Stimulated activated CD4-positive, alpha-beta T cell treated with anti-CD3 and anti-CD28 coated beads, Interleukin-2, amount 100 ng/mL, for 24 hours (primary cell): ENCODE measurements at regions not wholly inside any gene's neighbourhood (a gene's known extent, or its start where the extent isn't known, plus 50 kb on each side); places are given as distances from the start of the nearest gene placed in this dataset.

Experiments
- DNase-seq, 2 donors: peaks; one replicate each; pipeline ENCODE4 v3.0.0-alpha.2; 2020

DNA sequence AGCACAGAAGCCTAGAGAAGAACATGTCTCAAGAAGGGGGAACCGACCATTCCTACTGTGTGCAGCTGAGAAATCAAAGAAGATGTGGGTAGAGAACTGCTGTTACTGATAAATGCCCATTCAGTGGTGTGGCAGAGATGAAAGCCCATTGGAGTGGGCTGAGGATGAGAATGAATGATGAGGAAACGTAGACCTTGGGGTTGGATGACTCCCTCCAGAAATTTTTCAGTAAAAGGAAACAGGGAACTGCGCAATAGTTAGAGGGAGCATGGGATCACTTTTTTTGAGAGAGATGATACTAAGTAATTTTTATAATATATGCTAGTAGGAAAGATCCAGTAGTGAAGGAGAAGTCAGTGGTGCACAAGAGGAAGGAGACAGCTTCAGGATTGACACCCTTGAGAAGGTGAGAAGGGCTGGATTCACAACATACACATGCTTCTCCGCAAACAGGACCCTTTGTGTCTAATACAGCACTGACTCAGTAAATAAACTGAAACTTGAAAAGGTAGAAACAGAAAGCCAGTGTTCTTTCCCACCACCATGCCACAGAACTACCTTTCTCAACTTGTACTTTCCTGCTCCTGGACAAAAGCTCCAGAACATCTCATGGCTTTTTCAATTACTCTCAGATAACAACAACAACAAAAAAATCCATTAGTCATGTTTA lies 104.7 kb upstream of the IL6 start:
- DNase-seq, result no peak

DNA sequence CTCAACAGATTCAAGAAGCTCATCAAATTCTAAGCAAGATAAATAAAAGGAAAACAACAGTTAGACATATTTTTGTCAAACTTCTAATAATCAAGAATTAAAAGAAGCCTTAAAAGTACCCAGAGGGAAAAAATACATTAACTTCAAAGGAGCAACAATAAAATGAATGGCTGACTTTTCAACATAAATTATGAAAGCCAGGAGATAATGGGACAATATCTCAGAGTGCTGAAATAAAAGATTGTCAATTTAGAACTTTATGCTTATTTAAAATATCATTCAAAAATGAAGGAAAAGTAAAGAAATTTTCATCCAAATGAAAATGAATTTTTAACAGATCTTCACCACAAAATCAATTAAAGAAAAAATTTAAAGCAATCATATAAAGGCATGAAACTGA lies 108.5 kb upstream of the IL6 start:
- no peak for DNase-seq

DNA sequence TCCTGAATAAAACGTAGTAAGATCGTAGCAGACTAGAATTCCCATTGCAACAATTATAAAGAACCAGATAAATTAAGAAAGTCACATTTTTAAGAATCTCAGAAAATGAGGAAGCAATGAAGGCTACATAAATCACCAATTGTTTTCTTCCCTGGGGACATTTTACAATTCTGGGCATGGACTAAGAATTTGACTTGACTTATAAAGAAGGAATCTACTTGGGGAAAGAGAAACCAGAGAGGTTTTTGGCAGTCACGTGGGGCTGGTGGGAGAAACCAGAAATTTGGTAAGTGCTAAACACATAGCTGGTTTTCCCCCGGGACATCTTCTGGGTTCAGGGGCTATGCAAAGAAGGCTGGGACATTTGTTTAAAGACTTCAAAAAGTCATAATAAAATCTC lies 109.8 kb upstream of the IL6 start:
- DNase-seq, result no peak

DNA sequence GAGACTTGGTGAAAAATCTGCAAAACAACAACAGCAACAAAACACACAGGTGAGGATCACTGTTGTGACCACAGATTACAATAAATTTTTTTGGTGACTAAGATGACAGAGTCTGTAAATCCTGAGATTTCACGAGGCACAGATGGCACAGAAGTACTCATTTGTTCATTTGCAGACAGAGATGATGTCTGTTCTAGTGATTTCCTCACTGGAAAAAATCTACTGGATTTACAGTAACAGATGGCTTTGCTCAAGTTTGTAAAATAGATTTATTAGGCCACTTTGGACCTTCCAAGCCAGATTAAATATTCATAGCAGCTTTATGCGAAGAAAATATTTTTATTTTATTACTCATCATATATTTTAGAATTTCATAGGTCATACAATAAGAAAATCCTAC lies 113.5 kb upstream of the IL6 start:
- DNase-seq, result no peak

DNA sequence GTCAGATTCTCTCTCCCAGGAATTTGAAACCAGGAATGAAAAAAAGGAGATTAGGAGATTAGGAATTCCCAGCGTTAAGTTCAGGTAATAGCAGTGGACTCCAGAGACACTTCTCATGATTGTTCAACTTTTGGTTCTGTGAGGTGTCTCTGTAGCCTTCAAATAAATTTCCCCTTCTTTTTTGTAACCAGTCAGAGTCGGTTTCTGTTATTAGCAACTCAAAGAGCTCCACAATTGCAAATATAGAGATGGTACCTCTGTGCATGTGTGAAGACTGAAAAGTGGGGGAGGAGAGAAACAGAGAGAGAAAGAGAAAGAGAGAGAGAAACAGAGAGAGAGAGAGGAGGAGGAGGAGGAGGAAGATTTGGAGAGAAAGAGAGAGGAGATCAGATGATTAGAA lies 112.8 kb upstream of the STEAP1B start:
- no peak for DNase-seq

DNA sequence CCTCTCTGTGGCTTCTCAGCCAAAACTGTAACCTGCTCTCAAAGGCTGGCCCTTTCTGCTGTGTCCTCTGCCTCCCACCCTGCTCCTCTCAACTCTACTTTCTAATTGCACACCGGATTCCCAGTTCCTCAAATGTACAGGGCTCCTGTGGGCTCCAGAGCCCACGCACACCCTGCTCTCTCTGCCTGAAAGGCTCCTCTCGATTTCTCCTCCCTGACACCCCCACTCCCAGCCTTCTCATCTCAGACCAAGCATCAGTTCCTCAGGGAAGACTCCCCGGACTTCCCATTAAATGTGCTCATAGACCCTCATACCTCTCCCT lies 111.7 kb upstream of the STEAP1B start:
- no peak for DNase-seq

DNA sequence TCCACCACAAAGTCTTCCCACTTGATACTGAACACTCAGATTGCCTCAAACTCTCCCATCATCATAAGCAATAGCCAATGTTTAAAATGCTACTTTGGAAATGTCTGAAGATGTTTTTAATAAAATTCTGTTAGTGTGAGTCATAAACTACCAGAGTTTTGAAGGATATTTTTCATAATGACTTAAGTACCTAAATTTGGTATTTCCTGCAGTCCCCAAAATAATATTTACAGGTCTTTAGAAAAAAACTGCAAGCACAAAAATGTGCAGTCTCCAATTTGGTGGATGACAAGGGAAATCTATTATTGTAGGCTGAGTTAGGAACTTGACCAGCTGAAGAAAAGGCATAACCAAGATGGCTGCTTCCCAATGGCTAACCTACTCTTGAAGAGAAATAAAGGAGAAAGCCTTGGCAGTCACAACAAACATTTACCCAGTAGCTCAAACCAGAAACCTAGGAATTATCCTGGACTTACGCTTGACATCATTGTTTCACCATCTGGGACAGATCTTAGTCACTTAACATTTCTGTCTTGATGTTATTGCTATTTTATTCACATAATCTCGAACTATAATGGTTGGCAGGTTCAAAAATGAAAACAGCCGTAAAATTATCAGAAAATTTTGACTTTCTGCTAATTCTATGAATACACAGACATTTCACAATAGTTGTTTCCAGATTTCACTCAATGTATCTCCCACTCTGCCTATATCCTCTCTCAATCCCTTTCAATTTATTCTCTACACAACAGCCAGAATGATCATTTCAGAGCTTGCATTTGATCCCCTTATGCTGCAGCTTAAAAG lies 111.2 kb upstream of the STEAP1B start:
- no peak for DNase-seq

DNA sequence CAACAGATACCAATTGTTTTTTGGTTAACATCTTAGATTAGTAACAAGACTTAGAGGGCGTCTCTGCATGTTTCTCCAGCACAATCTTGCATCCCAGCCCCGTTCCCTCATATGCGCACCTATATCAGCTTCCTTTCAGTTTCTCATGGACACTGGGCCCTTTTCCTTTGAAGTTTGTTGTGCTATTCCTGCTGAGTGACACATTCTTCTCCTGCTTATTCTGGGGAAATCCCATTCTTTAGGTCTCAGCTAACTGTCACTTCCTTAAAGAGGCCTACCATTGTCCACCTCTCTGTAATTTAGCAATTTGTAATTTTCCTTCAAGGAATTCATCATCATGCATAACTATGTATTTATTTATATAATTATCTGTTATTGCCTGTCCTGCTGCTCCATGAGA lies 110.3 kb upstream of the STEAP1B start:
- no peak for DNase-seq

DNA sequence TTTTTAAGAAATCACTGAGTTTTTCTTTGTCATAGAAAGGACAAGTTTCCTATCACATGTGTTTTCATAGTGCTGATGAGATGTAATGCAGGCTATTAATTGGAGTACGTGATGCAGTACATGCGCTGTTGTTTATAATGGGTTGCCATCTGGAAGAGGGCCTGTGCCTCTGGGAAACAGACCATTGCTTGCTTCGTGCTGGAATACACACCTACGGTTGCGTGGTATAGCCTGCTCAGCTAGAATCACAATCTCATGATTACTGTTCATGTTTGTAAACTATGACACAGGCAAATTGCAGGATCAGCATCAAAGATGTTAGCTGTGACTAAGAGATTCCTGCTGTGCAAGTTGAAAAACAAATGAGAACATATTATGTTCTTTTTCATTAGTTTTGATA lies 107.2 kb upstream of the STEAP1B start:
- no peak for DNase-seq

DNA sequence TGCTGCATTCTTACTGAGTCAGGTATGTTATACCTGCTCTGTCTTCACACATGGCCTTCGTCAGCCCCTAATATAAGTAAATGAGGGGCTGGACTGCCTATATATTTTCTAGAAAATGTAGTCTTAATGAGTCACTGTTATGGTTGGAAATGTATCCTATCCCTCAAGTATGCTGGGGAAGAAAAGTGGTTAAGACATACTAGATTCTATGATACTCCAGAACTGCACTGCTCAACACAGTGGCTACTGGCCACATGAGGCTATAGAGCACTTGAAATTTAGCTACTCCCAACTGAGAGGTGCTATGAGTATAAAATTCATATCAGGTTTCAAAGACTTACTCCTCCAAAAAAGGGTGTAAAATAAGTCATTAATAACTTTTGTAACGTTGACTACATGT lies 104.3 kb upstream of the STEAP1B start:
- no peak for DNase-seq

DNA sequence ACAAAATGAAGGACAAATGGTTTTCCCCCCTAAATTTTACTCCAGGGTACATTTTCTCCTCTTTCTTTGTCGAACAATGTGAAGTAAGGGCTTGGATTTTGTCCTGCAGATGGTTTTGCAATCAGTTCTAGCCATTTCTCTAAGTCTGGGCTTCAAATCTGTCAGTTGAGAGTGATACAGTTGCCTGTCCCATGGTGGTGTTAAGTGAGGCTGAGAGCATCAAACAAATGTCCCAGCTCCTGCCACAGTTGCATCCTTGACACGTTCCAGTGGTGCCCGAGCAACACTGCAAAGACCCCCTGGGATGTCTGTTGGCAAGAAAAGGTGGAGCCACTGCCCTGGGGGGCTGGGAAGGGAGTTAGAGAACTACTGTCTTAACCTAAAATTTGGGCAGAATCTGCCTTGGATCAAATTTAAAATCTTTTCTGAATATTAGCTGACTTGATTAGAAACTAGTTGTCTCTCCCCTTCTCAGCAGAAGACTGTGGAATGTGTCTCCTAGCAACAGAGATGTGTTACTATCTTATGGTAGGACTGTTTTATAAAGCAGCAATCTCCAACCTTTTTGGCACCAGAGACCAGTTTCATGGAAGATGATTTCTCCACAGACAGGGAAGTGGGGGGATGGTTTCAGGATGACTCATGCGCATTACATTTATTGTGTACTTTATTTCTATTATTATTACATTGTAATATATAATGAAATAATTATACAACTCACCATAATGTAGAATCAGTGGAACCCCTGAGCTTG lies 102.0 kb upstream of the STEAP1B start:
- DNase-seq, result no peak

DNA sequence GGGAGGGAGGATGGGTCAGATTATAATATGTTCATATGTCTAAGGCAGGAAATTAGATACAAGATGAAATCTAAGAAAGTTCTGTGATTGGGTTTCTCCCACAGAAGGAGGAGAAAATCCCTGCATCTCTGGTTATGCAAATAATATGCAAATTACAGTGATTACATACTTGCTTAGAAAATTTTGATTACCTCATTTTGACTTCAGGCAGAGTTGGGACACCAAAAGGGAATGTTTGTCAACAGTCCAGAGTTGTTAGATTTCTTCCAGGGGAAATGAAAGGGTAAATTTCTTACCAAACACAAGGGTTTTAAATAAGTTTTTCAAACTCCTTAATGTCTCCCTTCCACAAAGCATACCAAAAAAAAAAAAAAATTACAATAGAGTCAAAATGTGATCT lies 101.4 kb upstream of the STEAP1B start:
- no peak for DNase-seq

DNA sequence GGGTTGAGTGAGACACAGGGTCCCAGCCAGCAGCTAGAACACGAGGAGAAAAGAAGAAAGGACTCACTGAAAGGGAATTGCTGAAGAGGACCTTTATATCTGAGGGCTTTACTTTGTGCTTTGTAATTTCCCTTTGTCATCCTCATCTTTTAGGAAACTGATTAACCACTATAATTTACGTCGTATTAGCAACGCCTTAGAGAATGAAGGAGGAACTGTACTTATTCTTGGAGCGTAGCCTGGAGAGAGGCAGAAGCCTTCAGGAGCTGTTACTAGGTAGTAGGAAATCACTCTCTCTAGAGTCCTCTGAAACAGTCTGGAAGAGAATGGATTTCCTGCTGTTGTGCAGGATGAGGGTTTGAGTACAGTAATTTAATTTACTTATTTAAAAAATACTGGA lies 101.0 kb upstream of the STEAP1B start:
- DNase-seq, result no peak

DNA sequence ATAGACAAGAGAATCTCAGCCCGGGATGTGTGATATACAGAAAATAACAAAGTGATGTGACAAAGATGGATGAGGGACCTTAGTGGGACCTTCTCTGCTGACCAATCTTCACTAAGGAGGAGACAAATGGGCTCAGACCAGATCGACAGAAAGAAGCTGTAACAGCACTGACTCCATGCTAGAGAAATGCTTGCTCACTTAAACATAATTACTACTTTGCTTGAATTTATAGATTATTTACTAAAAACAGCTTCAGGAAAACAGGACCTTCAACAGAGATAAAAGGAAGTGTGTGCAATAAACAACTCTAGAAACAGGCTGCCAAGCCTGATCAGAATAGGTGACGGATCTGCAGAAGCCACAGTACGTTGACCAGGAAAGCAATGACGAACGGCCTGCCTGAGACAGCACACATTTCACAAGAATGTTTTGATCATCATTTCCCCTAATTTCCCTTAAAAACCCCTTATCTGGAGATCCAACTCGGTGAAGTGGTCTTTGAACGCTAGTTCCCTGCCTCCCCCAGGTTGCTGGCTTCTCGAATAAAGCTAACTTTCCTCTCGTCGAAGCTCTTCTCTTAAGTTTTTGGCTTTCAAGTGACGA lies 98.4 kb upstream of the STEAP1B start:
- DNase-seq, result no peak

DNA sequence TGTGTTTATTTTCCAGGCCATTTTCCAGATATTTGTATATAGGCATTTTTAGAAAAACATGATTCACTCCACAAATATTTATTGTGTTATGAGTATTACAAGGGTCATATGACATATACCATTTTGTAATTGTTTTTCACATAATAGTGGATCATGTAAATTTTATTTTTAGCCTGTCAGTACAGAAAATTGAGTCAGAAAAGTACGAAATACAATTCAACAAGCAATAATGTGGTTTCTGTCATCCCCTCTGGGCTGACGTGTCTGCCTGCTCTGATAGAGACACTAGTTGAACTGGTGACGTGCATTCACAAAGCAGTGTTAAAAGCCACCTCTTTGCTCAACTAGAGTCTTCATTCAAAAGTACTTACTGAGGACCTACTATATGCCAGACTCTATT lies 97.9 kb upstream of the STEAP1B start:
- no peak for DNase-seq

DNA sequence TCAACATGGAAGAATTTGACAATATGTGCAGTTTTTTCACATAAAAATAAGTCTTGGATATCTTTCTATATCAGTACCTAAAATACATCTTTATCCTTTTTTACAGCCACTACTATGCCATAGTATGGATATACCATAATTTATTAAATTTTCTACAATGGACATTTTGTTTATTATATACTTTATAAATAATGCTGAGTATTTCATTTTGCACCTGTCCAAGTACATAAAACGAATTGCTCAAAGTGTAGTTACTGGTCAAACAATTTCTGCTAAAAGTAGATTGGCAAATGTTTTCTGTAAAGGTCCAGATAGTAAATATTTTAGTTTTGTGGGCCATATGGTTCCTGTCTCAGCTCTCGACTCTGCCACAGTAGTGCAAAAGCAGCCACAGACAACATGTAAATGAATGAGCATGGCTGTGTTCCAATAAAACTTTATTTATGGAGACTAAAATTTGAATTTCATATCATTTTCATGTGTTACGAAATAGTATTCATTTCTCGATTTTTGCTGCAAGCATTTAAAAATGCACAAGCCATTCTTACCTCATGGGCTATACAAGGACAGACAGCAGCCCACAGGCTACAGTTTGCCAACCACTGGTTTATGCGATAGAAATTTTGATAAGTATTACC lies 96.9 kb upstream of the STEAP1B start:
- DNase-seq, result no peak

DNA sequence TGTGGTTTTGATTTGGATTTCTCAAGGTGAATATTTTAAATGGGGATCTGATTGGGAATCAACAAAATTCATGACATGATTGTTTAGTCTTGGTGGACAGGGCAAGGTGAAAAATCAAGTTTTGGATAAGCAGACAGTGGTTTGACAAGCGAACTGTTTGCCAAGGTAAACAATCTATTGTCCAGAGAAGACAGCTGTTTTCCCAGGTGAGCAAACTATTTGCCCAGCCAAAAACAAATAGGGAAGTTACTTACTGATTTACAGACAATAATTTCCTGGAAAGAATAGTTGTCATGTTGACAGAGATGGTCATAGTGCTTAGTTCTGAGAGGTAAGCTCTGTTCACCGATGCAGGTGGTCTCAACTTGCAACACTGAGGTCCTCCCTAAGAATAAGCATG lies 94.0 kb upstream of the STEAP1B start:
- DNase-seq, result no peak

DNA sequence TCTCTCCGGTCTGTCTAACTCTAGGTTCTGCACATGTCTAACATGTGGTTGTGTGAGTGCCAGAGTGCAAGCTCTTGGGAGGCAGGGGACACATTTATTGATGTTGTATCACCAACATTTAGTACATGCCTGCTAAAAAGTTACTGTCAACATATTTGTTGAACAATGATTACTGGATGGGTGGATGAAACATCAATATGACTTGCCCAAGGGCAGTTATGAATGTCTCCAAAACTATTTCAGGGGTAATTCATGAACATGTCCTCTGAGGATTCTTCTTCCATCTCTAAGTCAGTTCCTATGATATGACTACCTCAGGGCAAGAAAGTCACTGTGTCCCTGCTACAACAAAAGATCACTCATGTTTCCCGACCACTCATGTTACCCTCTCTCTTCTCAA lies 91.3 kb upstream of the STEAP1B start:
- DNase-seq, result no peak

DNA sequence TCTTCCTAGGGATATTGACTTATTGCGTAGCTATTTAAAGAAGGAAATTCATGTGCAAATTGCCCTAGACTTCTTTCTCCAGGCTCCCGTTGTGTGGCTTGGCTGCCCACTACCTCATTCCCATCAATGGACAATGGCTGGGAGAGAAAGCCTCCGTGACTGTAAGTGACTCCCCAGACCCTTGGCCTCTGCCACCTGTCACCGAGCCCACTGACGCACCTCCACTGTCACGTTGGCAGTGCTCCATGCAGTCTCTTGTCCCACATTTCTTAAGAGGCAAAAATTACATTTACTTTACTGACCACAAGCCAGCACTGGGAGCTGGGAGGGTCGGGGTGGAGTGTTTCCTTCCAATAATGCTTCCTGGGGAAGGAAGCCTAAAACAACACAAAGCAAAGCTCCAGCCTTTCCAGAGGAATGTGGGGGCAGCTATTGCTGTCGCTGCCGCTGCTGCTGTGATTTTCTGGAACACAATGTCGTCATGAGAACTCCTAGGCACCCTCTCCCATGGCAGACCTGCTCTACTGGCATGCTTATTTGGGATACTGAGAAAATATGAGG lies 89.7 kb upstream of the STEAP1B start:
- no peak for DNase-seq

DNA sequence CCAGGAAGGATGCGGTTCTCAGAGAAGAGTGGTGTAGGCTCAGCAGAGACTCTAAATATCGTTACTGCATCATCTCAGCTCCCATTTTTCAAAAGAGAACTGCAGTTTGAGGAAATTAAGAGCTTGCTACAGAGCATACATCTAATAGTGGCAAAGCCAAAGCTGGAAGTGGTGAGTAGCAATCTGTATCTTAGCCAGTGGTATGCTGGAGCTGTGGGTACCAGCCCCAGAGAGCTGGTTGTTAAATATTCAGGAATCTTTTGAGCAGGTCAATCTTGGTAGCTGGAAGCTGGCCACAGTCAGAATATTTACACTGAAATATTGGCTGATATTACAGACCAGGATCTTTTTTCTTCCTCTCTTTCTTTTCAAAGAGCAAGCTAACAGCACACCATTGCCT lies 88.4 kb upstream of the STEAP1B start:
- DNase-seq, result no peak

DNA sequence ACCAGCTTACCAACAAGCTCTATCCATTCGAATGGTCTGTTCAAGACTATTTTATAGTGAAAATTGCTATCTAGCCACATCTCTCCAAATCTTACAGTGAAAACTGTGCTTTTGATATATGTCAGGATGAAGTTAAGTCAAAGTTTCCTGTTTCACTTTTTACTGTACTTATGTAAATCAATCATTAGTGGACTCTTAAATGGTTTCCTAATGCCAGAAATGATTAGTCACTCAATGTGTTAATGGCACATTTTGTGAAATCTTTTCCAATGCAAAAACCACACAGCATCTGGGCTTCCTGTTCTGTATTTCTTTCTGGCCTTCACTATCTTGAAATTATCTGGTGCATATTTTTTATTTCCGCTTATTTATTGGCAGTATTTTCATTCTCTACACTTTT lies 87.3 kb upstream of the STEAP1B start:
- no peak for DNase-seq

DNA sequence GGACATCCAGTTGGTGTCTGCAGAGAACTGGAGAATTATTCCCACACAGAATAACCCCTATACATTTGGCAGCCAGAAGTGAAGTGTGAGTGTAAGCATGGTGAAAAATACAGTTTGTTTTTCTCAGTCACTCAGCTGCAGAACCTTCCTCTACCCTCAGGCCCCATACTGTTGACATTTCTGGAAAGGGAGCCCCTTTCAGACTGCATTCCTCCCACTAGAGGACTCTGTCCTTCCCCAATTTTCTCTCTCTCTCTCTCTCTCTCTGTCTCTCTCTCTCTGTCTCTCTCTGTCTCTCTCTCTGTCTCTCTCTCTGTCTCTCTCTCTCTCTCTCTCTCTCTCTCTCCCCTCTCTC lies 86.8 kb upstream of the STEAP1B start:
- no peak for DNase-seq
